OCI-LY3 (cell line): ENCODE measurements at regions not wholly inside any gene's neighbourhood (a gene's known extent, or its start where the extent isn't known, plus 50 kb on each side); places are given as distances from the start of the nearest gene placed in this dataset.

Source experiments
- H2AFZ ChIP-seq: fragments of 200-600, 300-600 bp; shearing (Covaris generic); 2 replicates; pipeline ENCODE4 v1.6.0; 2014; ENCODE audit warnings: antibody characterized with exemption, low read depth, low read length
- H3K27ac ChIP-seq: fragments of 200-600, 300-600 bp; sonication (generic); 2 replicates; pipeline ENCODE4 v1.5.1; 2014; ENCODE audit warnings: mild to moderate bottlenecking, low read length, moderate library complexity, mixed read lengths
- H3K27me3 ChIP-seq: fragments of 200-600, 300-600 bp; sonication (generic); 2 replicates; pipeline ENCODE4 v1.6.1; 2014; ENCODE audit warnings: low read depth, low read length, mixed read lengths
- H3K36me3 ChIP-seq: fragments of 200-600, 300-600 bp; sonication (generic); replicated peaks from 2 replicates; pipeline ENCODE3; 2014; ENCODE audit warnings: low read depth, low read length, mixed read lengths
- H3K4me1 ChIP-seq: fragments of 300-600, 200-600 bp; sonication (generic); 2 replicates; pipeline ENCODE4 v1.6.1; 2014; ENCODE audit warnings: low read length, mixed read lengths
- H3K4me2 ChIP-seq: fragments of 200-600, 300-600 bp; sonication (generic); 2 replicates; pipeline ENCODE4 v1.6.1; 2014; ENCODE audit warnings: low read length, mixed read lengths
- H3K4me3 ChIP-seq: fragments of 300-600, 200-600 bp; sonication (generic); 2 replicates; pipeline ENCODE4 v1.5.1; 2014; ENCODE audit warnings: antibody characterized with exemption, mild to moderate bottlenecking, low read length, moderate library complexity
- H3K79me2 ChIP-seq: fragments of 300-600, 200-600 bp; shearing (Covaris generic); 2 replicates; pipeline ENCODE4 v1.6.1; 2014; ENCODE audit warnings: mild to moderate bottlenecking, low read length, mixed read lengths
- H3K9ac ChIP-seq: fragments of 300-600, 200-600 bp; shearing (Covaris generic); 2 replicates; pipeline ENCODE4 v1.6.0; 2014; ENCODE audit warnings: mild to moderate bottlenecking, low read length, moderate library complexity
- H3K9me3 ChIP-seq: fragments of 200-600, 300-600 bp; shearing (Covaris generic); 2 replicates; pipeline ENCODE4 v1.6.1; 2014; ENCODE audit warnings: low read length, mixed read lengths; ENCODE audit not compliant: insufficient read depth
- H4K20me1 ChIP-seq: fragments of 200-600, 300-600 bp; sonication (generic); 2 replicates; pipeline ENCODE4 v1.6.1; 2016; ENCODE audit warnings: low read length, mixed read lengths; ENCODE audit not compliant: insufficient read depth
- CTCF ChIP-seq: fragments of 200-600, 300-600 bp; sonication (generic); IDR thresholded peaks from 2 replicates; pipeline ENCODE4 v1.5.1; 2014; ENCODE audit warnings: antibody characterized with exemption, low read length, low read depth
- EZH2phosphoT487 ChIP-seq: fragments of 200-600 bp; shearing (Covaris generic); IDR thresholded peaks from 2 replicates; pipeline ENCODE4 v1.6.1; 2018; ENCODE audit warnings: antibody characterized with exemption, mixed run types, low read depth

GRCh38 chr3:177842743-177843734 is 645.8 kb upstream of the TBL1XR1 start:
- Histone ChIP-seq H3K79me2 (no peaks in the 10 kb centered on the region), H3K4me2 (peak overlapping the region; percentile 73), H2AFZ (no peak overlapping the region), H4K20me1 (no peaks in the 10 kb centered on the region), H3K27me3 (peaks cover 65% of the 10 kb centered on the region), H3K27ac (no peak overlapping the region), H3K9ac (no peak overlapping the region), H3K4me3 (peak overlapping the region; percentile 44), H3K9me3 (no peaks in the 10 kb centered on the region), H3K36me3 (no peaks in the 10 kb centered on the region), H3K4me1 (peaks cover 30% of the 10 kb centered on the region)
- 0 out of 2 replicates have a peak, but pooled peaks have one; percentile 27 for TF ChIP-seq EZH2phosphoT487
- TF ChIP-seq CTCF, result no peak

GRCh38 chr3:177852001-177852807 is 654.9 kb upstream of the TBL1XR1 start:
- no peak overlapping the region for H3K9ac ChIP-seq
- H3K79me2 ChIP-seq, result no peaks in the 10 kb centered on the region
- H4K20me1 ChIP-seq, result no peaks in the 10 kb centered on the region
- H3K4me3 ChIP-seq, result no peak overlapping the region
- no peaks in the 10 kb centered on the region for H3K4me1 ChIP-seq
- no peak for TF ChIP-seq CTCF
- TF ChIP-seq EZH2phosphoT487, result no peak
- H2AFZ ChIP-seq, result no peak overlapping the region
- no peaks in the 10 kb centered on the region for H3K9me3 ChIP-seq
- H3K36me3 ChIP-seq, result no peaks in the 10 kb centered on the region
- no peaks in the 10 kb centered on the region; the same call in 1 of the 2 replicates for H3K27me3 ChIP-seq
- H3K27ac ChIP-seq, result no peak overlapping the region
- H3K4me2 ChIP-seq, result no peak overlapping the region

GRCh38 chr3:177855021-177855420 is 657.7 kb upstream of the TBL1XR1 start:
- no peak overlapping the region for H3K9ac ChIP-seq
- H3K27ac ChIP-seq, result no peak overlapping the region
- H3K4me3 ChIP-seq, result no peak overlapping the region
- H4K20me1 ChIP-seq, result no peaks in the 10 kb centered on the region
- H3K27me3 ChIP-seq, result no peaks in the 10 kb centered on the region; the same call in 1 of the 2 replicates
- H3K79me2 ChIP-seq, result no peaks in the 10 kb centered on the region
- no peaks in the 10 kb centered on the region for H3K9me3 ChIP-seq
- H3K4me2 ChIP-seq, result no peak overlapping the region
- no peaks in the 10 kb centered on the region for H3K36me3 ChIP-seq
- TF ChIP-seq CTCF (no peak), EZH2phosphoT487 (no peak)
- H2AFZ ChIP-seq, result no peak overlapping the region
- no peaks in the 10 kb centered on the region for H3K4me1 ChIP-seq

- TF ChIP-seq CTCF (no peak), EZH2phosphoT487 (no peak)
Measured at GRCh38 chr3:177860184-177860583, 662.9 kb upstream of the TBL1XR1 start.

More at GRCh38 chr3:177860184-177860583, 662.9 kb upstream of the TBL1XR1 start:
- Histone ChIP-seq H3K27me3 (no peaks in the 10 kb centered on the region), H4K20me1 (no peaks in the 10 kb centered on the region), H3K79me2 (no peaks in the 10 kb centered on the region), H3K4me1 (no peaks in the 10 kb centered on the region), H2AFZ (no peak overlapping the region), H3K9ac (no peak overlapping the region), H3K9me3 (no peaks in the 10 kb centered on the region), H3K4me3 (no peak overlapping the region), H3K4me2 (no peak overlapping the region), H3K36me3 (no peaks in the 10 kb centered on the region), H3K27ac (no peak overlapping the region)
